NCI-H2107 (cell line): ENCODE measurements at regions not wholly inside any gene's neighbourhood (a gene's known extent, or its start where the extent isn't known, plus 50 kb on each side); places are given as distances from the start of the nearest gene placed in this dataset.

ENCODE experiments used
- DNase-seq: peaks from one replicate; lab custom pipeline; 2025; lab: John Stamatoyannopoulos, UW

GRCh38 chr15:91473894-91474545 lies 374.0 kb downstream of the SV2B start:
- no peak for DNase-seq

GRCh38 chr15:91476861-91477260 lies 376.6 kb upstream of the SLCO3A1 start:
- no peak for DNase-seq

GRCh38 chr15:91478717-91479191 lies 374.8 kb upstream of the SLCO3A1 start:
- DNase-seq, result no peak

GRCh38 chr15:91480426-91480825 lies 373.1 kb upstream of the SLCO3A1 start:
- no peak for DNase-seq

GRCh38 chr15:91482799-91483198 lies 370.7 kb upstream of the SLCO3A1 start:
- DNase-seq, result no peak

- no peak for DNase-seq
Measured at GRCh38 chr15:91484141-91484540, 369.4 kb upstream of the SLCO3A1 start.

- DNase-seq, result no peak
Measured at GRCh38 chr15:91488452-91488851, 365.1 kb upstream of the SLCO3A1 start.

- DNase-seq, result no peak
Measured at GRCh38 chr15:91490211-91490610, 363.3 kb upstream of the SLCO3A1 start.

GRCh38 chr15:91491101-91491950 lies 362.2 kb upstream of the SLCO3A1 start:
- no peak for DNase-seq

GRCh38 chr15:91496754-91497691 lies 356.5 kb upstream of the SLCO3A1 start:
- no peak for DNase-seq

GRCh38 chr15:91498046-91498748 lies 355.3 kb upstream of the SLCO3A1 start:
- no peak for DNase-seq

- no peak for DNase-seq
Measured at GRCh38 chr15:91498749-91499062, 354.8 kb upstream of the SLCO3A1 start.

GRCh38 chr15:91499774-91500383 lies 353.6 kb upstream of the SLCO3A1 start:
- DNase-seq, result no peak

GRCh38 chr15:91508633-91509032 lies 344.9 kb upstream of the SLCO3A1 start:
- DNase-seq, result no peak

- DNase-seq, result no peak
Measured at GRCh38 chr15:91514147-91514546, 339.4 kb upstream of the SLCO3A1 start.

- DNase-seq, result no peak
Measured at GRCh38 chr15:91515188-91515754, 338.2 kb upstream of the SLCO3A1 start.

GRCh38 chr15:91516866-91517265 lies 336.6 kb upstream of the SLCO3A1 start:
- no peak for DNase-seq

- DNase-seq, result no peak
Measured at GRCh38 chr15:91517491-91518200, 335.9 kb upstream of the SLCO3A1 start.

GRCh38 chr15:91520850-91521249 lies 332.7 kb upstream of the SLCO3A1 start:
- DNase-seq, result no peak

GRCh38 chr15:91521548-91521947 lies 332.0 kb upstream of the SLCO3A1 start:
- no peak for DNase-seq
